Muscle layer of colon (tissue), 2 donors: ENCODE measurements at regions not wholly inside any gene's neighbourhood (a gene's known extent, or its start where the extent isn't known, plus 50 kb on each side); places are given as distances from the start of the nearest gene placed in this dataset.
A peak's percentile ranks its signal among the peaks of the same experiment; 100 is the strongest.
"Not testable (repeated sequence)": the region's sequence is repeated elsewhere in the genome, so short reads cannot be mapped to it uniquely, and the experiment has no call there.

Source experiments
- H3K27ac ChIP-seq: one replicate; pipeline ENCODE4 v1.7.0; 2013; ENCODE audit warnings: low read depth, mild to moderate bottlenecking, low read length, moderate library complexity
- H3K27me3 ChIP-seq, 2 donors: one replicate each; pipeline ENCODE4 v1.7.0; 2013; ENCODE audit warnings: low read length in 2 of 2, mild to moderate bottlenecking in 2 of 2; ENCODE audit not compliant: insufficient read depth in 2 of 2, control insufficient read depth in 1 of 2
- H3K36me3 ChIP-seq: one replicate; pipeline ENCODE4 v1.7.0; 2013; ENCODE audit warnings: mild to moderate bottlenecking, low read length; ENCODE audit not compliant: insufficient read depth
- H3K4me1 ChIP-seq: one replicate; pipeline ENCODE4 v1.7.0; 2013; ENCODE audit warnings: mild to moderate bottlenecking, low read length; ENCODE audit not compliant: insufficient read depth
- H3K4me3 ChIP-seq, 2 donors: one replicate each; pipeline ENCODE4 v1.7.0; 2013; ENCODE audit warnings: low read length in 2 of 2, low read depth in 1 of 2, mild to moderate bottlenecking in 1 of 2, moderate library complexity in 1 of 2
- H3K9ac ChIP-seq: one replicate; pipeline ENCODE4 v1.7.0; 2013; ENCODE audit warnings: low read length
- H3K9me3 ChIP-seq: one replicate; pipeline ENCODE4 v1.7.0; 2013; ENCODE audit warnings: mild to moderate bottlenecking, low read length
- donor health status: abdominal sarcoma.
- donor health status: Adenocarcinoma of cecum.

GRCh38 chr7:39758234-39758970, 135.0 kb downstream of the RALA start:
- H3K9ac ChIP-seq, result no peak overlapping the region
- H3K36me3 ChIP-seq, result no peaks in the 10 kb centered on the region
- H3K4me1 ChIP-seq, result peaks cover 15% of the 10 kb centered on the region
- H3K27ac ChIP-seq, result no peak overlapping the region
- no peaks in the 10 kb centered on the region for H3K27me3 ChIP-seq
- H3K9me3 ChIP-seq, result no peaks in the 10 kb centered on the region
- peak overlapping the region in 1 of 2 donors; percentile 4 for H3K4me3 ChIP-seq

- peaks cover 15% of the 10 kb centered on the region for H3K4me1 ChIP-seq
- H3K27ac ChIP-seq, result no peak overlapping the region
- H3K9ac ChIP-seq, result no peak overlapping the region
- H3K4me3 ChIP-seq, result no peak overlapping the region
- no peaks in the 10 kb centered on the region for H3K36me3 ChIP-seq
- H3K9me3 ChIP-seq, result no peaks in the 10 kb centered on the region
- H3K27me3 ChIP-seq, result no peaks in the 10 kb centered on the region
Observed at GRCh38 chr7:39761449-39761848, 138.1 kb downstream of the RALA start.

GRCh38 chr7:39762466-39762865, 139.1 kb downstream of the RALA start:
- not testable (repeated sequence) for H3K4me3 ChIP-seq, H3K9me3 ChIP-seq, H3K27me3 ChIP-seq, H3K9ac ChIP-seq, H3K27ac ChIP-seq, H3K36me3 ChIP-seq
- peaks cover 12% of the 10 kb centered on the region for H3K4me1 ChIP-seq

- not testable (repeated sequence) for H3K27me3 ChIP-seq, H3K4me1 ChIP-seq, H3K9ac ChIP-seq, H3K27ac ChIP-seq, H3K9me3 ChIP-seq, H3K4me3 ChIP-seq, H3K36me3 ChIP-seq
Observed at GRCh38 chr7:39762881-39763280, 139.5 kb downstream of the RALA start.

- not testable (repeated sequence) for H3K9ac ChIP-seq
Observed at GRCh38 chr7:39765833-39766232, 142.5 kb downstream of the RALA start.

GRCh38 chr7:39768439-39768838, 145.1 kb downstream of the RALA start:
- H3K27me3 ChIP-seq, H3K27ac ChIP-seq, H3K9me3 ChIP-seq, H3K9ac ChIP-seq, H3K4me3 ChIP-seq, H3K36me3 ChIP-seq, H3K4me1 ChIP-seq: not testable (repeated sequence)

More at GRCh38 chr7:39765833-39766232, 142.5 kb downstream of the RALA start:
- not testable (repeated sequence) for H3K27me3 ChIP-seq, H3K27ac ChIP-seq, H3K4me1 ChIP-seq, H3K4me3 ChIP-seq, H3K36me3 ChIP-seq, H3K9me3 ChIP-seq

- not testable (repeated sequence) for H3K9me3 ChIP-seq, H3K27ac ChIP-seq, H3K9ac ChIP-seq, H3K27me3 ChIP-seq, H3K36me3 ChIP-seq, H3K4me1 ChIP-seq, H3K4me3 ChIP-seq
Observed at GRCh38 chr7:39774341-39774851, 151.0 kb downstream of the RALA start.

DNA sequence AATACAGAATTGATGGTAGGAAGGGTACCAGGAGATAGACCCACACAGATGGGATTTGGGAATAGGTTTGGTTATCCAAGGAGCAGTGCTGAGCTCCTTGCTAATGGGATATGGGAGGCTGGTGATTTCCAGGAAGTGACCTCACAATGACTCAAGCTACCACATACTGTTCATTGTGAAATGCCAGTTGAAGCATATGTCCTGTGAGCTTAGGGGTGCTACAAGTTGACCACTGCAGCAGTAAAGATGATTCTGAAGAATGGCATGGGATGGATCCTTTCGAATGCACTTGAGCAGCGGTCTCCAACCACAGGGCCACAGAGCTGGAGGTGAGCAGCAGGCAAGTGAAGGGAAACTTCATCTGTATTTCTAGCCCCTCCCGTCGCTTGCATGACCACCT, 158.2 kb downstream of the RALA start:
- H3K27me3 ChIP-seq, H3K4me3 ChIP-seq, H3K36me3 ChIP-seq, H3K9me3 ChIP-seq, H3K9ac ChIP-seq, H3K27ac ChIP-seq, H3K4me1 ChIP-seq: not testable (repeated sequence)

DNA sequence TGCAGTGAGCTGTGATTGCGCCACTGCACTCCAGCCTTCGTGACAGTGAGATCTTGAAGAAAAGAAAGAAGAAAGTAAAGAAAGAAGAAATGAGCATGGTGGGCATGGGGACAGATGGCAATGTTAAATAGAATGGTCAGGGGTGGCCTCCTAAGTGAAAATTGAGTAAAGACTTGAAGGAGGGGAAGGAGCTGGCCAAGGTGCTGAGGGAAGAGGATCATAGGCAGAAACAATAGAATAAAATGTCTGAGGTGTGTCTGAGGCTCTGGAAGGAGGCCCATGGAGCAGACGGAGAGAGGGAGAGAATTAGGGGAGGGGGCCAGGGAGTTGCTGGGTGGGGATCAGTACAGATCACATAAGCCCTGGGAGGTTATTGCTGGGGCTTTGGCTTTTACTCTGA, 163.1 kb downstream of the RALA start:
- not testable (repeated sequence) for H3K9ac ChIP-seq, H3K4me3 ChIP-seq, H3K4me1 ChIP-seq, H3K9me3 ChIP-seq, H3K27me3 ChIP-seq, H3K36me3 ChIP-seq, H3K27ac ChIP-seq

GRCh38 chr7:39791035-39791434, 159.0 kb upstream of the CDK13 start:
- H3K9me3 ChIP-seq, H3K36me3 ChIP-seq, H3K4me3 ChIP-seq, H3K27ac ChIP-seq, H3K4me1 ChIP-seq, H3K9ac ChIP-seq, H3K27me3 ChIP-seq: not testable (repeated sequence)

- not testable (repeated sequence) for H3K9me3 ChIP-seq, H3K27ac ChIP-seq, H3K36me3 ChIP-seq, H3K4me3 ChIP-seq, H3K27me3 ChIP-seq, H3K9ac ChIP-seq, H3K4me1 ChIP-seq
Observed at GRCh38 chr7:39791911-39792310, 158.1 kb upstream of the CDK13 start.

- not testable (repeated sequence) for H3K9me3 ChIP-seq, H3K4me1 ChIP-seq, H3K27ac ChIP-seq, H3K36me3 ChIP-seq, H3K9ac ChIP-seq, H3K4me3 ChIP-seq, H3K27me3 ChIP-seq
Observed at GRCh38 chr7:39793026-39793425, 157.0 kb upstream of the CDK13 start.
